Left ventricle myocardium inferior (tissue), 1 donor: ENCODE measurements at regions not wholly inside any gene's neighbourhood (a gene's known extent, or its start where the extent isn't known, plus 50 kb on each side); places are given as distances from the start of the nearest gene placed in this dataset.

ENCODE experiments used
- DNase-seq: peaks from one replicate; pipeline ENCODE4 v3.0.0-alpha.2; 2020
- H3K27ac ChIP-seq: fragments of 200-600 bp; replicated peaks from 2 replicates; pipeline ENCODE4 v1.8.0; 2021
- H3K27me3 ChIP-seq: fragments of 200-600 bp; 2 replicates; pipeline ENCODE4 v1.8.0; 2021; ENCODE audit warnings: low read depth
- H3K36me3 ChIP-seq: fragments of 200-600 bp; 2 replicates; pipeline ENCODE4 v1.8.0; 2021
- H3K4me1 ChIP-seq: fragments of 200-600 bp; 2 replicates; pipeline ENCODE4 v1.8.0; 2021
- H3K4me3 ChIP-seq: fragments of 200-600 bp; 2 replicates; pipeline ENCODE4 v1.8.0; 2021; ENCODE audit warnings: mild to moderate bottlenecking, moderate library complexity
- H3K9me3 ChIP-seq: fragments of 200-600 bp; replicated peaks from 2 replicates; pipeline ENCODE4 v1.8.0; 2021
- intact Hi-C: fragments of 100-400 bp; cut with micrococcal nuclease; formaldehyde crosslinking; loops from one replicate; pipeline ENCODE4 v1.11.0; 2022
- TF ChIP-seq, protein P1 (sequence below): fragments of 200-600 bp; IDR thresholded peaks from 2 replicates; pipeline ENCODE4 v1.8.0; 2021; ENCODE audit warnings: antibody characterized with exemption, mild to moderate bottlenecking, borderline replicate concordance
- donor health status: DM: no; HTN: yes; CAD: no; lungs with severe emphysema.

DNA sequence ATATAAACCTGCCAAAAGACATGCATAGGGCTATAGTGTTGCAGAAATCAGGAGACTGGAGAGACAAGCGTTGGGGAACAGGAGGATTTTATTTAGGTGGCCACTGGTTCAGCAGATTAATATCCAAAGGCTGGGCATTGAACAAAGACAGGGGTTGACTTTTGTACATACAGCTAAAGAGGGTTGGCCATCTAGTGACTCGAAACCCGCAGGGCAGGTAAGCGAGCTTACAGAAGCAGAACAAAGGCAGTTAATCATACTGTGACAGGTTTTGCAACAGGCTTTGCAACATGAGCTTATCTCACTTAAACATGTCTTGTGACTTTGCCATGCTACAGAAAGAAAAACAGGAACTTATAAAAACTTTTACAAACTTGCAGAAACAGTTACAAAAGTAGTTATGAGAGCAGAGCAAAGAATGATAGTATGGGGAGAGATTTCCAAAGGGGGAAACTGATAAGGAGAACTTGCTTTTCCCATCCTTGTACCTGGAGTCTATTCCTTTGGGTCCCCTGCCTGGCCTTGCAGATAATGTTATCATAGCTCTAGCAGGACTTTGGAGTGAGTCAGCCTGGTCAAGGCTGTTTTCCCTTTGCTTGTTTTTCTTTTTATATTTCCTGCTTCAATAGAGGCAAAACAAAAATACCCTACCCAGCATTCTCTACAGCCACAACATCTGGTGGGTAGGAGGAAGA is 234.2 kb downstream of the PCDH17 start:
- intact Hi-C loops = no loop called here
- Histone ChIP-seq H3K36me3 (no peaks in the 10 kb centered on the region), H3K4me3 (no peak overlapping the region), H3K4me1 (no peaks in the 10 kb centered on the region), H3K27ac (no peak overlapping the region), H3K9me3 (peaks cover 31% of the 10 kb centered on the region), H3K27me3 (no peaks in the 10 kb centered on the region)
- TF ChIP-seq, protein P1, sequence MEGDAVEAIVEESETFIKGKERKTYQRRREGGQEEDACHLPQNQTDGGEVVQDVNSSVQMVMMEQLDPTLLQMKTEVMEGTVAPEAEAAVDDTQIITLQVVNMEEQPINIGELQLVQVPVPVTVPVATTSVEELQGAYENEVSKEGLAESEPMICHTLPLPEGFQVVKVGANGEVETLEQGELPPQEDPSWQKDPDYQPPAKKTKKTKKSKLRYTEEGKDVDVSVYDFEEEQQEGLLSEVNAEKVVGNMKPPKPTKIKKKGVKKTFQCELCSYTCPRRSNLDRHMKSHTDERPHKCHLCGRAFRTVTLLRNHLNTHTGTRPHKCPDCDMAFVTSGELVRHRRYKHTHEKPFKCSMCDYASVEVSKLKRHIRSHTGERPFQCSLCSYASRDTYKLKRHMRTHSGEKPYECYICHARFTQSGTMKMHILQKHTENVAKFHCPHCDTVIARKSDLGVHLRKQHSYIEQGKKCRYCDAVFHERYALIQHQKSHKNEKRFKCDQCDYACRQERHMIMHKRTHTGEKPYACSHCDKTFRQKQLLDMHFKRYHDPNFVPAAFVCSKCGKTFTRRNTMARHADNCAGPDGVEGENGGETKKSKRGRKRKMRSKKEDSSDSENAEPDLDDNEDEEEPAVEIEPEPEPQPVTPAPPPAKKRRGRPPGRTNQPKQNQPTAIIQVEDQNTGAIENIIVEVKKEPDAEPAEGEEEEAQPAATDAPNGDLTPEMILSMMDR = no peak
- no peak for DNase-seq

DNA sequence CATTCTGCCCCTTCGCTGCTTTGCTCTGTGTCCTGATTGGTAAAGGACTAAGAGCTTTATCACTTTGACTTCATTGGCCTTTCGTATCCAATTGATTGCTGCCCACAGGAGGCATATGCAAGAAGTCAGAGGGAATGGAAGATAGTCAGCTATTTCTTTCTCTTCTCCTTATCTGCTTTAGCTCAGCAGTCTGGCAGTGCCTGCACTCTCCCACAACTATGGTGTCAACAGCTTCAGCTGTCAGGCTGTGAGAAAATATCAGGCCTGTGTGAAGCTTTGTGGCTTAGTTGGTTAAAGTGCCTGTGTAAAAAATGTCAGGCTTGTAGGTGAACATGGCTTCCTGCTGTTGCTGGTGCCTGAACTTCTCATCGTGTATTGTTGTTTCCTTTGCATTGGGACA is 243.0 kb downstream of the PCDH17 start:
- peaks cover 8% of the 10 kb centered on the region for H3K9me3 ChIP-seq
- H3K36me3 ChIP-seq = no peaks in the 10 kb centered on the region
- no peaks in the 10 kb centered on the region for H3K4me1 ChIP-seq
- TF ChIP-seq, protein P1 = no peak
- peak; percentile 21 for DNase-seq
- intact Hi-C loops = no loop called here
- no peak overlapping the region for H3K4me3 ChIP-seq
- H3K27ac ChIP-seq = no peak overlapping the region
- no peaks in the 10 kb centered on the region for H3K27me3 ChIP-seq

DNA sequence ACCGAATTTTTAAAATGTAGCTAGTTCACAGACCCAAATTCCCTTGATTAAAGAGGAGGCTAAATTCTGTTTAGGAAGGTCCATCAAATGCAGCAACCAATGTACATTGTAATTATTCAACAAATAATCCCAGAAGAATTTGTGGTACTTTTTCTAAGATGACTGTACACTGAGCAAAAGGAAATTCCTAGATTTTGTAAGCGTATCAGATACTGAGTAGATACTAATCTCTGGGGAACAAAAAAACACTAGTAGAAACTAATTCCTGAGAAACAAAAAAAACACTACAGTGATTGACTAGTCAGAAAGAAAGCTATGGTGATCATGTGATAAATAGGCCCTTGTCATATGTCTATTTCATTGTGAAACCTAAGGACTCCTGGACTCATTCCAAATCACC is 246.1 kb downstream of the PCDH17 start:
- intact Hi-C loops = loop anchor here (5.0 kb wide), 1 partner anchor 580 kb away; no protein-coding TSS in a partner anchor
- no peaks in the 10 kb centered on the region for H3K27me3 ChIP-seq
- H3K27ac ChIP-seq = no peak overlapping the region
- no peaks in the 10 kb centered on the region for H3K9me3 ChIP-seq
- TF ChIP-seq, protein P1 = no peak
- DNase-seq = no peak
- H3K4me1 ChIP-seq = no peaks in the 10 kb centered on the region
- no peak overlapping the region for H3K4me3 ChIP-seq
- H3K36me3 ChIP-seq = no peaks in the 10 kb centered on the region

DNA sequence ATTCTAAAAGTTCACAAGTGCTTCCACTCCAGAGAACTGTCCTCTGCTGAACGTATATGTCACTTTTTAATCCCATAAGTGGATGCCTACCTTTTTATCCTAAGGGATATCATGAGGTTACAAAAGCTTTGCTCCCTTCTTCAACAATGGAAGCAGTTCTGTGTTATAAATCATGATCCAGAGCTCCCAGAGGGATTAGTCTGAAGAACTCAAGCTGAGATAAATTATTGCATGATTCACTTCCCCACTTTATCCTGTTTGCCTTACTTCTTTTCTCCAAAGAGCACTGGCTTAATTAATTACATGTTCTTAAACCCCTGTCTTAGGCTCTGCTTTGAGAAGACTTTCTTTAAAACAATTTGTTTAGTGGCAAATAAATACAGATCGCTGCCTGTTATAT is 246.7 kb downstream of the PCDH17 start:
- Histone ChIP-seq H3K27me3 (no peaks in the 10 kb centered on the region), H3K4me1 (no peaks in the 10 kb centered on the region), H3K4me3 (no peak overlapping the region), H3K9me3 (no peaks in the 10 kb centered on the region), H3K36me3 (no peaks in the 10 kb centered on the region), H3K27ac (no peak overlapping the region)
- TF ChIP-seq, protein P1 = no peak
- intact Hi-C loops = loop anchor here (5.0 kb wide), 1 partner anchor 579 kb away; no protein-coding TSS in a partner anchor
- no peak for DNase-seq

DNA sequence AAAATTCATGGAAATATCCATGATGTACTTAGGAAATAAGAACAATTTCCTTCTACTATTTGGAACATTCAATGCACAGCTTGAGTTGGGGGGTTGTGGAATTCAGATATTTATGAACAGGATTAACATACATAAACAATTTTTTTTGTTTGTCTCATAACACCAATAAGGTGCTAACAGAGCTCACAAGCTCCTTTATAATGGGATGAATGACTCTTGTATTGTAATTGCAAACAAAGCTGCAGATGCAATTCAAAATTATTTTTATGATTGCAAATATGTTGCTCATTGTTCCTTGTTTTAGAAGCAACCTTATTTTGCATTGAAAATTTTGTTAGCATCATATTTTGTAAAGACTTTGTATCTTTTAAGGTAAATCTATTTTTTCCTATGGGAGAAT is 265.7 kb downstream of the PCDH17 start:
- Histone ChIP-seq H3K4me3 (no peak overlapping the region), H3K9me3 (no peaks in the 10 kb centered on the region), H3K27me3 (no peaks in the 10 kb centered on the region), H3K4me1 (no peaks in the 10 kb centered on the region), H3K27ac (no peak overlapping the region), H3K36me3 (no peaks in the 10 kb centered on the region)
- intact Hi-C loops = no loop called here
- TF ChIP-seq, protein P1 = no peak
- no peak for DNase-seq
